GM12878 (cell line): ENCODE measurements at regions not wholly inside any gene's neighbourhood (a gene's known extent, or its start where the extent isn't known, plus 50 kb on each side); places are given as distances from the start of the nearest gene placed in this dataset.

Experiments used
- ATAC-seq: fragments of 200-7000 bp; cut with Tn5 transposase; 3 replicates; pipeline ENCODE4 v1.9.1; 2020; ENCODE audit warnings: mild to moderate bottlenecking, moderate library complexity
- BruUV-seq: library from RNA; stranded (reverse); fragments of 400-500 nt; replicated peaks from 2 replicates; lab custom pipeline; 2021; lab: Mats Ljungman, UMichigan
- CTCF ChIA-PET: fragments of 300-600 bp; sonication (Branson Sonifier 250); formaldehyde crosslinking; extraction: SDS; loops from one replicate; lab custom pipeline; 2021; ENCODE audit warnings: inconsistent platforms; lab: Yijun Ruan, JAX
- POLR2A ChIA-PET: fragments of 350-600 bp; formaldehyde crosslinking; extraction: SDS; loops from one replicate; lab custom pipeline; 2021; ENCODE audit warnings: inconsistent platforms; lab: Charles Lee
- RAD21 ChIA-PET: fragments of 300-600 bp; sonication (Branson Sonifier 250); formaldehyde crosslinking; loops from one replicate; lab custom pipeline; 2023; ENCODE audit warnings: antibody characterized with exemption; ENCODE audit not compliant: unreplicated experiment; lab: Charles Lee
- SMC1A ChIA-PET: fragments of 300-600 bp; sonication (Branson Sonifier 250); formaldehyde crosslinking; loops from one replicate; lab custom pipeline; 2023; ENCODE audit not compliant: unreplicated experiment, uncharacterized antibody; lab: Charles Lee
- DNase-seq: peaks from one replicate; pipeline ENCODE4 v3.0.0-alpha.2; 2011; ENCODE audit warnings: low read depth, low spot score
- FAIRE-seq: peaks from 3 replicates; lab custom pipeline; 2011; peaks lifted over from hg19 to GRCh38; lab: Jason Lieb, UNC
- H2AFZ ChIP-seq: 2 replicates; pipeline ENCODE4 v1.6.0; 2011; ENCODE audit warnings: low read depth, low read length, control low read depth; ENCODE audit not compliant: control insufficient read depth
- H3K27ac ChIP-seq: 2 replicates; pipeline ENCODE4 v1.5.1; 2011; ENCODE audit warnings: control low read depth; ENCODE audit not compliant: control insufficient read depth, insufficient read depth
- H3K27me3 ChIP-seq, 2 experiments: replicated peaks in 1 of 2; 2 replicates each; pipeline versions ENCODE4 v1.6.0 to v1.6.1; 2011; ENCODE audit warnings: low read length in 1 of 2; ENCODE audit not compliant: control insufficient read depth in 2 of 2, insufficient read depth in 2 of 2
- H3K36me3 ChIP-seq, 2 experiments: 2 replicates each; pipeline ENCODE4 v1.5.1; 2011; ENCODE audit warnings: low read length in 1 of 2; ENCODE audit not compliant: control insufficient read depth in 2 of 2, insufficient read depth in 2 of 2
- H3K4me1 ChIP-seq: 2 replicates; pipeline ENCODE4 v1.6.1; 2011; ENCODE audit warnings: mild to moderate bottlenecking, low read length, moderate library complexity, mixed read lengths; ENCODE audit not compliant: control insufficient read depth, insufficient read depth
- H3K4me2 ChIP-seq: 2 replicates; pipeline ENCODE4 v1.6.0; 2011; ENCODE audit warnings: control low read depth; ENCODE audit not compliant: control insufficient read depth, insufficient read depth
- H3K4me3 ChIP-seq: fragments of 200-600 bp; sonication (generic); 2 replicates; pipeline ENCODE4 v1.5.1; 2016
- H3K79me2 ChIP-seq: 2 replicates; pipeline ENCODE4 v1.6.0; 2011; ENCODE audit warnings: low read length; ENCODE audit not compliant: control insufficient read depth, insufficient read depth
- H3K9ac ChIP-seq: 2 replicates; pipeline ENCODE4 v1.8.0; 2011; ENCODE audit warnings: low read length, control low read depth, mixed read lengths; ENCODE audit not compliant: control insufficient read depth, insufficient read depth
- H3K9me3 ChIP-seq: replicated peaks from 3 replicates; pipeline ENCODE4 v1.5.1; 2011; ENCODE audit warnings: mild to moderate bottlenecking, low read length; ENCODE audit not compliant: control insufficient read depth, insufficient read depth
- H4K20me1 ChIP-seq: 2 replicates; pipeline ENCODE4 v1.6.0; 2011; ENCODE audit not compliant: control insufficient read depth, insufficient read depth
- ASH2L ChIP-seq: fragments of 300-600, 200-600 bp; sonication (generic); IDR thresholded peaks from 2 replicates; pipeline ENCODE4 v1.6.1; 2017; ENCODE audit warnings: low read depth, mild to moderate bottlenecking, borderline replicate concordance
- BHLHE40 ChIP-seq, 2 experiments: fragments of 450-650 bp in 1 of 2; IDR thresholded peaks; 2 replicates each; pipeline ENCODE4 v1.6.1; 2011 to 2017; ENCODE audit warnings: low read depth in 2 of 2, borderline replicate concordance in 1 of 2, improper control_type of control experiment in 1 of 2, low read length in 1 of 2, mild to moderate bottlenecking in 1 of 2
- DPF2 ChIP-seq: fragments of 450-650 bp; IDR thresholded peaks from 2 replicates; pipeline ENCODE4 v1.6.1; 2017; ENCODE audit warnings: mild to moderate bottlenecking
- MEF2A ChIP-seq: IDR thresholded peaks from 2 replicates; pipeline ENCODE4 v1.6.1; 2011; ENCODE audit warnings: low read depth, mild to moderate bottlenecking, low read length, moderate library complexity; ENCODE audit not compliant: insufficient read depth
- MXI1 ChIP-seq: fragments of 150-350 bp; IDR thresholded peaks from 2 replicates; pipeline ENCODE4 v1.6.1; 2011; ENCODE audit warnings: low read depth, mild to moderate bottlenecking, inconsistent platforms, low read length, improper control_type of control experiment
- NFXL1 ChIP-seq: fragments of 450-650 bp; IDR thresholded peaks from 2 replicates; pipeline ENCODE4 v1.6.1; 2017; ENCODE audit warnings: antibody characterized with exemption, mild to moderate bottlenecking, borderline replicate concordance
- NRF1 ChIP-seq: conservative IDR thresholded peaks from 2 replicates; pipeline ENCODE4 v1.6.1; 2011; ENCODE audit warnings: mild to moderate bottlenecking, low read depth, low read length, improper control_type of control experiment
- RUNX3 ChIP-seq: IDR thresholded peaks from 2 replicates; pipeline ENCODE4 v1.6.1; 2012; ENCODE audit warnings: low read length, inconsistent platforms
- SIX5 ChIP-seq: IDR thresholded peaks from 2 replicates; pipeline ENCODE4 v1.6.1; 2011; ENCODE audit warnings: mild to moderate bottlenecking, low read depth, low read length, moderate library complexity; ENCODE audit not compliant: severe bottlenecking
- SMAD1 ChIP-seq: fragments of 450-650 bp; IDR thresholded peaks from 2 replicates; pipeline ENCODE4 v1.6.1; 2018; ENCODE audit warnings: mild to moderate bottlenecking, low read depth; ENCODE audit not compliant: partially characterized antibody
- SREBF1 ChIP-seq: IDR thresholded peaks from 2 replicates; pipeline ENCODE4 v1.6.1; 2012; ENCODE audit warnings: mild to moderate bottlenecking, low read length
- TCF12 ChIP-seq: IDR thresholded peaks from 2 replicates; pipeline ENCODE4 v1.6.1; 2011; ENCODE audit warnings: low read depth, mild to moderate bottlenecking, low read length
- WGBS: methylation state at CpG from one replicate; pipeline ENCODE4 v1.1.6; 2016; ENCODE audit warnings: low lambda C conversion rate; ENCODE audit not compliant: insufficient replicate concordance, insufficient coverage; ENCODE audit errors: missing lambda C conversion rate; 5-methylcytosine and 5-hydroxymethylcytosine counted together
- in situ Hi-C: fragments of 300-500 bp; cut with MboI; formaldehyde crosslinking; loops from 9 replicates; pipeline ENCODE4 v1.14.3; 2018; ENCODE audit warnings: mixed read lengths
- intact Hi-C: fragments of 100-400 bp; cut with micrococcal nuclease; formaldehyde crosslinking; loops from one replicate; pipeline ENCODE4 v1.14.2; 2022; ENCODE audit not compliant: unreplicated experiment
- TF ChIP-seq, protein P1 (sequence below): fragments of 450-650 bp; IDR thresholded peaks from 2 replicates; pipeline ENCODE4 v1.6.1; 2017; ENCODE audit warnings: antibody characterized with exemption, mild to moderate bottlenecking, moderate library complexity

DNA sequence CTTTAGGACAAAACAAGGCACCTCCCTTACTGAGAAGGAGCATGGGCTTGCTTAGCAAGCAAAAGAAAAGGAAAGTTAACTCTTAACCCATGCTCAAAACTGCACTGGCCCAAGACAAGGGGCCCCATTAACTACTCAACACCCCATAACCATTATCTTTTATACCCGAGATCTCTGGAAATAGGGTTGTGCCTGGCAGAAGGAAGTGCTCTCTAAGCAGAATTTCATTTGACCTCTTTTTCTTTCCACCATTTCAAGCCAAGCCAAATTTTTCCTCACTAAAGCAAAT lies 167.2 kb downstream of the RASEF start (continued):
- TF ChIP-seq, protein P1, sequence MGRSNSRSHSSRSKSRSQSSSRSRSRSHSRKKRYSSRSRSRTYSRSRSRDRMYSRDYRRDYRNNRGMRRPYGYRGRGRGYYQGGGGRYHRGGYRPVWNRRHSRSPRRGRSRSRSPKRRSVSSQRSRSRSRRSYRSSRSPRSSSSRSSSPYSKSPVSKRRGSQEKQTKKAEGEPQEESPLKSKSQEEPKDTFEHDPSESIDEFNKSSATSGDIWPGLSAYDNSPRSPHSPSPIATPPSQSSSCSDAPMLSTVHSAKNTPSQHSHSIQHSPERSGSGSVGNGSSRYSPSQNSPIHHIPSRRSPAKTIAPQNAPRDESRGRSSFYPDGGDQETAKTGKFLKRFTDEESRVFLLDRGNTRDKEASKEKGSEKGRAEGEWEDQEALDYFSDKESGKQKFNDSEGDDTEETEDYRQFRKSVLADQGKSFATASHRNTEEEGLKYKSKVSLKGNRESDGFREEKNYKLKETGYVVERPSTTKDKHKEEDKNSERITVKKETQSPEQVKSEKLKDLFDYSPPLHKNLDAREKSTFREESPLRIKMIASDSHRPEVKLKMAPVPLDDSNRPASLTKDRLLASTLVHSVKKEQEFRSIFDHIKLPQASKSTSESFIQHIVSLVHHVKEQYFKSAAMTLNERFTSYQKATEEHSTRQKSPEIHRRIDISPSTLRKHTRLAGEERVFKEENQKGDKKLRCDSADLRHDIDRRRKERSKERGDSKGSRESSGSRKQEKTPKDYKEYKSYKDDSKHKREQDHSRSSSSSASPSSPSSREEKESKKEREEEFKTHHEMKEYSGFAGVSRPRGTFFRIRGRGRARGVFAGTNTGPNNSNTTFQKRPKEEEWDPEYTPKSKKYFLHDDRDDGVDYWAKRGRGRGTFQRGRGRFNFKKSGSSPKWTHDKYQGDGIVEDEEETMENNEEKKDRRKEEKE: no peak
- TF ChIP-seq BHLHE40 (IDR thresholded peaks at IDR 0.05; ENCODE audit: borderline replicate concordance in 1 of 2, low read depth in 2 of 2, low read length in 1 of 2): no peak

- intact Hi-C loops: no loop called here
- Histone ChIP-seq H3K27ac (no peak overlapping the region), H2AFZ (no peak overlapping the region), H3K4me1 (no peaks in the 10 kb centered on the region), H3K9ac (no peak overlapping the region), H3K4me3 (no peak overlapping the region), H3K4me2 (no peak overlapping the region), H3K27me3 (no peaks in the 10 kb centered on the region), H3K36me3 (no peaks in the 10 kb centered on the region)
- no peak for DNase-seq
- FAIRE-seq: no peak
- RAD21 ChIA-PET: no interaction called here
- BruUV-seq: no TSS peak
- ATAC-seq: no peak
- TF ChIP-seq MXI1 (no peak), NFXL1 (no peak), SREBF1 (no peak), RUNX3 (no peak), NRF1 (no peak), MEF2A (no peak), DPF2 (no peak), TCF12 (no peak), SMAD1 (no peak), SIX5 (no peak), ASH2L (no peak)
- TF ChIP-seq, protein P1: no peak
- TF ChIP-seq, all 136 proteins: peak for 0
- SMC1A ChIA-PET: no interaction called here
- H3K9me3 ChIP-seq: no peaks in the 10 kb centered on the region
- 33% methylated on average over 4 of the region's 4 CpGs for whole genome bisulfite sequencing
- CTCF ChIA-PET: no interaction called here
- POLR2A ChIA-PET: interaction anchor here (0.7 kb wide), 2 partner anchors 24 to 729 kb away, joined by 3 to 4 read pairs; no protein-coding TSS in a partner anchor
- H4K20me1 ChIP-seq: no peaks in the 10 kb centered on the region
- in situ Hi-C loops: no loop called here
- no peaks in the 10 kb centered on the region for H3K79me2 ChIP-seq
Measured at GRCh38 chr9:82903503-82903902, 159.4 kb downstream of the RASEF start.
